Pancreas (tissue), 10 donors: ENCODE measurements at regions not wholly inside any gene's neighbourhood (a gene's known extent, or its start where the extent isn't known, plus 50 kb on each side); places are given as distances from the start of the nearest gene placed in this dataset.

ENCODE experiments used
- ATAC-seq, 4 donors: fragments of 200-7000 bp; cut with Tn5 transposase; one replicate each; pipeline versions ENCODE4 v1.8.0 to v1.9.1; 2020; ENCODE audit warnings: mild to moderate bottlenecking in 4 of 4, moderate library complexity in 4 of 4
- DNase-seq, 6 donors: peaks; one replicate each; pipeline ENCODE4 v3.0.0-alpha.2; 2020
- FAIRE-seq: peaks from 2 replicates; lab custom pipeline; 2012; peaks lifted over from hg19 to GRCh38; lab: Jason Lieb, UNC
- H3K27ac ChIP-seq, 4 donors: fragments of 200-600 bp; sonication (generic); 1 replicate in 3 of 4; 2 replicates in 1 of 4; pipeline versions ENCODE4 v1.5.0 to v1.8.0; 2020
- H3K27me3 ChIP-seq, 4 donors: fragments of 200-600 bp; one replicate each; pipeline ENCODE4 v1.8.0; 2021
- H3K36me3 ChIP-seq, 3 donors: fragments of 200-600 bp; sonication (generic) in 1 of 3; one replicate each; pipeline versions ENCODE4 v1.5.0 to v1.8.0; 2020 to 2021
- H3K4me1 ChIP-seq, 3 donors: fragments of 200-600 bp; one replicate each; pipeline ENCODE4 v1.8.0; 2021
- H3K4me3 ChIP-seq, 4 donors: fragments of 200-600 bp; sonication (generic) in 2 of 4; one replicate each; pipeline versions ENCODE4 v1.5.0 to v1.8.0; 2020 to 2021
- H3K9me3 ChIP-seq, 4 donors: fragments of 200-600 bp; one replicate each; pipeline ENCODE4 v1.8.0; 2021
- CTCF ChIP-seq, 4 donors: fragments of 200-600 bp; sonication (generic) in 3 of 4; IDR thresholded peaks; one replicate each; pipeline versions ENCODE4 v1.5.0 to v1.8.0; 2021; ENCODE audit warnings: antibody characterized with exemption in 4 of 4
- WGBS, 2 donors: extraction: QIAGEN DNeasy Blood & Tissue Kit; methylation state at CpG; one replicate each; pipeline ENCODE4 v1.1.7; 2013; 5-methylcytosine and 5-hydroxymethylcytosine counted together
- intact Hi-C, 3 donors: fragments of 100-400 bp; cut with DNase I; formaldehyde crosslinking; loops; one replicate each; pipeline versions ENCODE4 v1.11.1 to v1.14.2; 2022
- donor health status: healthy with polysubstance abuse.
- donor health status: DM: no; HTN: no; CAD: no; lungs with moderate emphysema.
- donor health status: DM: no; HTN: no; CAD: no.
- donor health status: control.
- donor health status: control.
- donor health status: Bipolar disorder and iron deficiency.
- donor health status: DM: yes; HTN: yes; CAD: no.
- donor health status: DM: no; HTN: no; CAD: no.
- donor health status: DM: no; HTN: no; CAD: no.
- donor health status: DM: yes; HTN: yes; CAD: no.

GRCh38 chr11:28773606-28774005, 665.4 kb downstream of the METTL15 start:
- Histone ChIP-seq H3K4me3 (no peak overlapping the region), H3K27me3 (no peaks in the 10 kb centered on the region), H3K4me1 (no peaks in the 10 kb centered on the region), H3K9me3 (no peaks in the 10 kb centered on the region), H3K36me3 (no peaks in the 10 kb centered on the region), H3K27ac (no peak overlapping the region)
- DNase-seq (no peak), FAIRE-seq (no peak), ATAC-seq (no peak)
- WGBS, 2 donors: 71 to 81% methylated on average over 1 of the region's 1 CpG
- intact Hi-C loops: loop anchor here in 1 of 3 donors (10.0 kb wide), 1 partner anchor 61 kb away; no protein-coding TSS in a partner anchor
- TF ChIP-seq CTCF (IDR thresholded peaks at IDR 0.05): no peak

GRCh38 chr11:28770806-28771205, 662.6 kb downstream of the METTL15 start:
- 63 to 71% methylated on average over 1 of the region's 1 CpG for WGBS, 2 donors
- Histone ChIP-seq H3K27ac (no peak overlapping the region), H3K9me3 (no peaks in the 10 kb centered on the region), H3K36me3 (no peaks in the 10 kb centered on the region), H3K27me3 (no peaks in the 10 kb centered on the region), H3K4me1 (no peaks in the 10 kb centered on the region), H3K4me3 (no peak overlapping the region)
- TF ChIP-seq CTCF (IDR thresholded peaks at IDR 0.05): no peak
- intact Hi-C loops: loop anchor here in 1 of 3 donors (10.0 kb wide), 1 partner anchor 64 kb away; no protein-coding TSS in a partner anchor
- no peak for DNase-seq
- no peak for ATAC-seq
- FAIRE-seq: no peak

GRCh38 chr11:28767574-28767973, 659.4 kb downstream of the METTL15 start:
- 60 to 77% methylated on average over 1 of the region's 1 CpG for WGBS, 2 donors
- ATAC-seq: no peak
- no peak for FAIRE-seq

GRCh38 chr11:28763876-28764275, 655.7 kb downstream of the METTL15 start:
- FAIRE-seq (no peak), DNase-seq (no peak), ATAC-seq (no peak)
- TF ChIP-seq CTCF (IDR thresholded peaks at IDR 0.05): no peak
- no peaks in the 10 kb centered on the region for H3K9me3 ChIP-seq
- no peak overlapping the region for H3K27ac ChIP-seq
- H3K36me3 ChIP-seq: no peaks in the 10 kb centered on the region
- intact Hi-C loops: no loop called here
- H3K4me3 ChIP-seq: no peak overlapping the region
- no peaks in the 10 kb centered on the region for H3K27me3 ChIP-seq
- no peaks in the 10 kb centered on the region for H3K4me1 ChIP-seq
- 67 to 79% methylated on average over 1 of the region's 1 CpG for WGBS, 2 donors

More at GRCh38 chr11:28767574-28767973, 659.4 kb downstream of the METTL15 start:
- H3K27ac ChIP-seq: no peak overlapping the region
- no peaks in the 10 kb centered on the region for H3K4me1 ChIP-seq
- H3K9me3 ChIP-seq: no peaks in the 10 kb centered on the region
- intact Hi-C loops: no loop called here
- no peak for DNase-seq
- no peak overlapping the region for H3K4me3 ChIP-seq
- no peaks in the 10 kb centered on the region for H3K27me3 ChIP-seq
- no peak for TF ChIP-seq CTCF (IDR thresholded peaks at IDR 0.05)
- H3K36me3 ChIP-seq: no peaks in the 10 kb centered on the region

GRCh38 chr11:28763151-28763550, 655.0 kb downstream of the METTL15 start:
- DNase-seq (no peak), FAIRE-seq (no peak), ATAC-seq (no peak)
- H3K4me1 ChIP-seq: no peaks in the 10 kb centered on the region
- H3K27ac ChIP-seq: no peak overlapping the region
- no peak for TF ChIP-seq CTCF (IDR thresholded peaks at IDR 0.05)
- H3K4me3 ChIP-seq: no peak overlapping the region
- intact Hi-C loops: no loop called here
- 73 to 87% methylated on average over 1 of the region's 1 CpG for whole genome bisulfite sequencing, 2 donors
- H3K36me3 ChIP-seq: no peaks in the 10 kb centered on the region
- H3K9me3 ChIP-seq: no peaks in the 10 kb centered on the region
- H3K27me3 ChIP-seq: no peaks in the 10 kb centered on the region
